ENCODE measurements at regions not wholly inside any gene's neighbourhood (a gene's known extent, or its start where the extent isn't known, plus 50 kb on each side); places are given as distances from the start of the nearest gene placed in this dataset.

- 57 to 59% methylated on average over 2 of the region's 2 CpGs for WGBS, 2 donors
- no peak for ATAC-seq
- Histone ChIP-seq H3K27me3 (no peaks in the 10 kb centered on the region), H3K4me1 (peaks cover 0 to 31% (median 10%) of the 10 kb centered on the region in 9 donors), H3K9me3 (peaks cover 0 to 30% (median 13%) of the 10 kb centered on the region in 11 donors), H3K4me3 (no peak overlapping the region), H3K27ac (peak overlapping the region in 7 of 10 donors; percentile 1 to 61 (median 19)), H3K36me3 (no peaks in the 10 kb centered on the region)
- TF ChIP-seq, protein P1, sequence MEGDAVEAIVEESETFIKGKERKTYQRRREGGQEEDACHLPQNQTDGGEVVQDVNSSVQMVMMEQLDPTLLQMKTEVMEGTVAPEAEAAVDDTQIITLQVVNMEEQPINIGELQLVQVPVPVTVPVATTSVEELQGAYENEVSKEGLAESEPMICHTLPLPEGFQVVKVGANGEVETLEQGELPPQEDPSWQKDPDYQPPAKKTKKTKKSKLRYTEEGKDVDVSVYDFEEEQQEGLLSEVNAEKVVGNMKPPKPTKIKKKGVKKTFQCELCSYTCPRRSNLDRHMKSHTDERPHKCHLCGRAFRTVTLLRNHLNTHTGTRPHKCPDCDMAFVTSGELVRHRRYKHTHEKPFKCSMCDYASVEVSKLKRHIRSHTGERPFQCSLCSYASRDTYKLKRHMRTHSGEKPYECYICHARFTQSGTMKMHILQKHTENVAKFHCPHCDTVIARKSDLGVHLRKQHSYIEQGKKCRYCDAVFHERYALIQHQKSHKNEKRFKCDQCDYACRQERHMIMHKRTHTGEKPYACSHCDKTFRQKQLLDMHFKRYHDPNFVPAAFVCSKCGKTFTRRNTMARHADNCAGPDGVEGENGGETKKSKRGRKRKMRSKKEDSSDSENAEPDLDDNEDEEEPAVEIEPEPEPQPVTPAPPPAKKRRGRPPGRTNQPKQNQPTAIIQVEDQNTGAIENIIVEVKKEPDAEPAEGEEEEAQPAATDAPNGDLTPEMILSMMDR (IDR thresholded peaks at IDR 0.05), result no peak
- no peak for DNase-seq
- intact Hi-C loops (cut with DNase I), result loop anchor here in 1 of 10 donors (5.0 kb wide), 1 partner anchor 235 kb away; no protein-coding TSS in a partner anchor
These were observed 580.2 kb downstream of the SPRY1 start for GRCh38 chr4:123976819-123977218.

DNA sequence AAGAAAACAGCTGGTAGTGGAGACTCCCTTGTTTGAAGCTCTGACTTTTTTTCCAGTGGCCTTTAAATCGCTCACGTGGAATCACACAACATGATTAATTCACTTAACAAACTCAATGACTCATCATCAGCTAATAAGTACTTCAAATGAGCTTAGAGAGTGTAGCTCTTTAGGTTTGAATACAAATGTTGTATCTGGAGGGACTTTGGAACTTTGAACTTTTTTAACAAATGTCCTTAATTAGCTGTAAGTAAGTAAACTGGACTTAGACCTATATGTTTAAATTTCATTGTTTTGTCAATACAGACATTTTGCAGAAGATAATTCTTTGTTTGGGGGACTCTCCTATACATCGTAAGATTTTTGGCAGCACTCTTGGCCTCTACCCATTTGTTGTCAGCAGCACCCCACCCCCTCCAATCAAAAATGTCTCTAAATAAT lies 581.1 kb downstream of the SPRY1 start:
- TF ChIP-seq, protein P1 (IDR thresholded peaks at IDR 0.05), result no peak
- ATAC-seq (no peak), DNase-seq (no peak)
- 73 to 76% methylated on average over 3 of the region's 3 CpGs for WGBS, 2 donors
- no peaks in the 10 kb centered on the region for H3K27me3 ChIP-seq
- intact Hi-C loops (cut with DNase I), result loop anchor here in 1 of 10 donors (5.0 kb wide), 1 partner anchor 235 kb away; no protein-coding TSS in a partner anchor
- H3K4me1 ChIP-seq, result peaks cover 0 to 31% (median 10%) of the 10 kb centered on the region in 9 donors
- H3K9me3 ChIP-seq, result peaks cover 0 to 34% (median 19%) of the 10 kb centered on the region in 11 donors
- peak overlapping the region in 4 of 10 donors; percentile 1 to 61 (median 52) for H3K27ac ChIP-seq
- no peak overlapping the region for H3K4me3 ChIP-seq
- H3K36me3 ChIP-seq, result no peaks in the 10 kb centered on the region

GRCh38 chr4:123978637-123979036 lies 582.0 kb downstream of the SPRY1 start:
- Histone ChIP-seq H3K4me3 (no peak overlapping the region), H3K9me3 (peaks cover 0 to 41% (median 19%) of the 10 kb centered on the region in 11 donors), H3K27me3 (no peaks in the 10 kb centered on the region), H3K36me3 (no peaks in the 10 kb centered on the region), H3K4me1 (peaks cover 0 to 31% (median 10%) of the 10 kb centered on the region in 9 donors), H3K27ac (no peak overlapping the region)
- WGBS, 2 donors, result 95 to 98% methylated on average over 1 of the region's 1 CpG
- no peak for DNase-seq
- ATAC-seq, result no peak
- intact Hi-C loops (cut with DNase I), result loop anchor here in 1 of 10 donors (5.0 kb wide), 1 partner anchor 236 kb away; no protein-coding TSS in a partner anchor
- TF ChIP-seq, protein P1 (IDR thresholded peaks at IDR 0.05), result no peak

DNA sequence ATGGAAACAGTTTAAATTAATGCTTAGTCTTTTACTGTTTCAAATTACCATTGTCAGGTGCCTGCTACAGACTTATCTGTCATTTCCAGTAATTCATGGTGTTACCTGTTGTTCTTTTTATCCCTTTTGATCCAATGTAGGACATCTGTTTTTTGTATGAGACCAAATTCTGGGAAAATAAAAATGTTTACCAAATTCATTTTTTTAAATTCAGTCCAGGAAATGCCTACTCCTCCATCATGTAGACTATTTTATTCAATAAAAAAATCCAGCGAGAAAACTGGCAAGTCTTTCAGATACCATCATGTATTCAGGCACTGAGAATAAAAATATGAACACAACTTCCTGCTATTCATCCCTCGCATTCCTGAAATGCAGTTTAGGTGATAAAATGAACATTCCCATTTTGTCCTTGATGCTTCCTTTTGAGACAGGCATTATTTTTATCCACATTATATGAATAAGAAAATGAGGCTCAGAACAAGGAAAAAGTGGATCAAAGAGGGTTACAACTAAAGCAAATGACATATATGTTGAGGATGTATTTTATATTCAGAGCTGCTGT lies 584.2 kb downstream of the SPRY1 start:
- Histone ChIP-seq H3K9me3 (peaks cover 0 to 41% (median 19%) of the 10 kb centered on the region in 11 donors), H3K4me1 (peaks cover 4 to 32% (median 13%) of the 10 kb centered on the region in 9 donors)

More for the DNA sequence above, 584.2 kb downstream of the SPRY1 start:
- 57 to 62% methylated on average over 2 of the region's 2 CpGs for WGBS, 2 donors
- intact Hi-C loops (cut with DNase I), result loop anchor here in 3 of 10 donors (5.0 to 10.0 kb wide), 5 partner anchors 81 to 236 kb away; no protein-coding TSS in a partner anchor
- TF ChIP-seq, protein P1 (IDR thresholded peaks at IDR 0.05), result no peak
- Histone ChIP-seq H3K27ac (peak overlapping the region in 5 of 10 donors; percentile 1 to 37 (median 15)), H3K4me3 (no peak overlapping the region), H3K36me3 (no peaks in the 10 kb centered on the region), H3K27me3 (no peaks in the 10 kb centered on the region)
- no peak for ATAC-seq
- DNase-seq, result no peak
